ENCODE measurements at regions not wholly inside any gene's neighbourhood (a gene's known extent, or its start where the extent isn't known, plus 50 kb on each side); places are given as distances from the start of the nearest gene placed in this dataset.

DNA sequence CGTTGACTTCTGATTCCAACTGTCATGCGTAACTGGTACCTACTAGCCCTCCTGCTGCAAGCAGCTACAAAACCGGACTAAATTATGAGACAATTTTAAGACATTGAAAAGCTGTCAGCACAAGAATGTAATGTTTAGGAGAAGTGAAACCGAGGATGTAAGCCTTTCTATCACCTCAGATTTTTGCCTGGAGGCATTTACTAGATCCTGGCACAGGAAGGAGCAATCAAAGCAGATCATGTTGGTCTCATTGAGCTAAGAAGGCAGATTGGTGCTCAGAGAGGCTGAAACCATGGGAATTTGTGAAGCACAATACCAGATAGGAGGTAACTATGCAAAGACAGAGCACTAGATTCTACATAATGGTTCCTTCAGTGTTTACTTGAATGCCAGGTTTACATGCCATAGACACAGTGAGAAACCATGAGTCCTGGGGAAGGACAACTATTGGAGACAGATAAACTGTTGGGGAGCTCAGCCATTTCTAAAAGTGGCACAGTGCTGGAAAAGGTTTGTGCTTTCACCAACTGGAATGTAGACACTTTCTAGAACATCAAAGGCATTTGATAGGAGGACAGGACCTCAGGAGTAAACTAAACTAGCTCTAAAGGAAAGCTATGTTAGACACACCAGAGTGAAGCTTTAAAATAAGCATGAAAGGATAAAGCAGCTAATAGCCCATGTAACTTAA lies 179.4 kb downstream of the LYPLAL1 start:
- no peak for TF ChIP-seq POLR2A (IDR thresholded peaks at IDR 0.05)
- TF ChIP-seq, protein P1, sequence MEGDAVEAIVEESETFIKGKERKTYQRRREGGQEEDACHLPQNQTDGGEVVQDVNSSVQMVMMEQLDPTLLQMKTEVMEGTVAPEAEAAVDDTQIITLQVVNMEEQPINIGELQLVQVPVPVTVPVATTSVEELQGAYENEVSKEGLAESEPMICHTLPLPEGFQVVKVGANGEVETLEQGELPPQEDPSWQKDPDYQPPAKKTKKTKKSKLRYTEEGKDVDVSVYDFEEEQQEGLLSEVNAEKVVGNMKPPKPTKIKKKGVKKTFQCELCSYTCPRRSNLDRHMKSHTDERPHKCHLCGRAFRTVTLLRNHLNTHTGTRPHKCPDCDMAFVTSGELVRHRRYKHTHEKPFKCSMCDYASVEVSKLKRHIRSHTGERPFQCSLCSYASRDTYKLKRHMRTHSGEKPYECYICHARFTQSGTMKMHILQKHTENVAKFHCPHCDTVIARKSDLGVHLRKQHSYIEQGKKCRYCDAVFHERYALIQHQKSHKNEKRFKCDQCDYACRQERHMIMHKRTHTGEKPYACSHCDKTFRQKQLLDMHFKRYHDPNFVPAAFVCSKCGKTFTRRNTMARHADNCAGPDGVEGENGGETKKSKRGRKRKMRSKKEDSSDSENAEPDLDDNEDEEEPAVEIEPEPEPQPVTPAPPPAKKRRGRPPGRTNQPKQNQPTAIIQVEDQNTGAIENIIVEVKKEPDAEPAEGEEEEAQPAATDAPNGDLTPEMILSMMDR (IDR thresholded peaks at IDR 0.05 in 4 of 5, conservative IDR thresholded peaks at IDR 0.05 in 1 of 5), result no peak
